GM23248 (cell line): ENCODE measurements at regions not wholly inside any gene's neighbourhood (a gene's known extent, or its start where the extent isn't known, plus 50 kb on each side); places are given as distances from the start of the nearest gene placed in this dataset.

Experiments
- EZH2 ChIP-seq: fragments of 200-600 bp; sonication (generic); IDR thresholded peaks from 2 replicates; pipeline ENCODE4 v1.6.1; 2018; ENCODE audit warnings: antibody characterized with exemption, mild to moderate bottlenecking; ENCODE audit not compliant: insufficient read depth, poor library complexity, severe bottlenecking
- EZH2phosphoT487 ChIP-seq: fragments of 200-600 bp; sonication (generic); IDR thresholded peaks from 2 replicates; pipeline ENCODE4 v1.6.1; 2018; ENCODE audit warnings: antibody characterized with exemption, moderate library complexity, mild to moderate bottlenecking, low read depth; ENCODE audit not compliant: insufficient read depth

DNA sequence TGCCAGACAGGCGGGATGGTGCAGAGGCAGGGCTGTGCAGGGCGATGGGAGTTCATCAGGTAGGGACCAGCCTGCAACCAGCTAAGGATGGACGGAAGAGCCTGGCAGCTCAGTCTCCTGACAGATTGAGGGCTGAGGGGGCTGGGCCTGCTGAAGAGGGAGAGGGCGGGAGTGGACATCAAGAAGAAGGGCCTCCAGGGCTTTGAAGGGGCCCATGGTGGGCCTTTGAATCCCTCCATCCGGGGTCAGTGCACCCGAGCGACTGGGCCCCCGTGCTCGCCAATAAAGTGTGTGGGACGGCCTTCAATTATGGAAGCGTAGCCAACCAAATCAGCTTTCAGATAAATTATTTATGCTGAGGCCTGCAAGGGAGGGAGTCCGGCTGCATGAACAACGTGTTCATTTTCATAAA is 431.2 kb downstream of the RPS24 start:
- no peak for TF ChIP-seq EZH2
- no peak for TF ChIP-seq EZH2phosphoT487
